ENCODE measurements at regions not wholly inside any gene's neighbourhood (a gene's known extent, or its start where the extent isn't known, plus 50 kb on each side); places are given as distances from the start of the nearest gene placed in this dataset.

DNA sequence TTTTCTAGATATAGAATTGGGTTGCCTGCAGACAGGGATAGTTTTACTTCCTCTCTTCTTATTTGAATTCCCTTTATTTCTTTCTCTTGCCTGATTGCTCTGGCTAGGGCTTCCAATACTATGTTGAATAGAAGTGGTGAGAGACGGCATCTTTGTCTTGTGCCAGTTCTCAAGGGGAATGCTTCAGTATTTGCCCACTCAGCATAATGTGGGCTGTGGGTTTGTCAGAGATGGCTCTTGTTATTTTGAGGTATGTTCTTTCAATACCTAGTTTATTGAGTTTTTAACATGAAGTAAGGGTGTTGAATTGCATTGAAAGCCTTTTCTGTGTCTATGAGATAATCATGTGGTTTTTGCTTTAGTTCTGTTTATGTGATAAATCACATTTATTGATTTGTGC lies 273.9 kb upstream of the CHORDC1 start:
- no peaks in the 10 kb centered on the region for H3K4me1 Mint-ChIP-seq
- DNase-seq (ENCODE audit: low spot score) (no peak), ATAC-seq (no peak)
- no peak overlapping the region for H3K4me3 Mint-ChIP-seq
- TF ChIP-seq, protein P1, sequence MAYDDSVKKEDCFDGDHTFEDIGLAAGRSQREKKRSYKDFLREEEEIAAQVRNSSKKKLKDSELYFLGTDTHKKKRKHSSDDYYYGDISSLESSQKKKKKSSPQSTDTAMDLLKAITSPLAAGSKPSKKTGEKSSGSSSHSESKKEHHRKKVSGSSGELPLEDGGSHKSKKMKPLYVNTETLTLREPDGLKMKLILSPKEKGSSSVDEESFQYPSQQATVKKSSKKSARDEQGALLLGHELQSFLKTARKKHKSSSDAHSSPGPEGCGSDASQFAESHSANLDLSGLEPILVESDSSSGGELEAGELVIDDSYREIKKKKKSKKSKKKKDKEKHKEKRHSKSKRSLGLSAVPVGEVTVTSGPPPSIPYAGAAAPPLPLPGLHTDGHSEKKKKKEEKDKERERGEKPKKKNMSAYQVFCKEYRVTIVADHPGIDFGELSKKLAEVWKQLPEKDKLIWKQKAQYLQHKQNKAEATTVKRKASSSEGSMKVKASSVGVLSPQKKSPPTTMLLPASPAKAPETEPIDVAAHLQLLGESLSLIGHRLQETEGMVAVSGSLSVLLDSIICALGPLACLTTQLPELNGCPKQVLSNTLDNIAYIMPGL (CRISPR knock-in tag; IDR thresholded peaks at IDR 0.05), result no peak
- TF ChIP-seq, protein P2, sequence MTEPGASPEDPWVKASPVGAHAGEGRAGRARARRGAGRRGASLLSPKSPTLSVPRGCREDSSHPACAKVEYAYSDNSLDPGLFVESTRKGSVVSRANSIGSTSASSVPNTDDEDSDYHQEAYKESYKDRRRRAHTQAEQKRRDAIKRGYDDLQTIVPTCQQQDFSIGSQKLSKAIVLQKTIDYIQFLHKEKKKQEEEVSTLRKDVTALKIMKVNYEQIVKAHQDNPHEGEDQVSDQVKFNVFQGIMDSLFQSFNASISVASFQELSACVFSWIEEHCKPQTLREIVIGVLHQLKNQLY (CRISPR knock-in tag; IDR thresholded peaks at IDR 0.05), result no peak
- TF ChIP-seq MXD4 (CRISPR knock-in tag; IDR thresholded peaks at IDR 0.05; ENCODE audit: borderline replicate concordance) (no peak), GTF2I (CRISPR knock-in tag; conservative IDR thresholded peaks at IDR 0.05) (no peak), ZNF121 (CRISPR knock-in tag; IDR thresholded peaks at IDR 0.05) (no peak), ATF1 (CRISPR knock-in tag; IDR thresholded peaks at IDR 0.05) (no peak)
- TF ChIP-seq, protein P3, sequence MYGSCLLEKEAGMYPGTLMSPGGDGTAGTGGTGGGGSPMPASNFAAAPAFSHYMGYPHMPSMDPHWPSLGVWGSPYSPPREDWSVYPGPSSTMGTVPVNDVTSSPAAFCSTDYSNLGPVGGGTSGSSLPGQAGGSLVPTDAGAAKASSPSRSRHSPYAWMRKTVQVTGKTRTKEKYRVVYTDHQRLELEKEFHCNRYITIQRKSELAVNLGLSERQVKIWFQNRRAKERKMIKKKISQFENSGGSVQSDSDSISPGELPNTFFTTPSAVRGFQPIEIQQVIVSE (CRISPR knock-in tag; IDR thresholded peaks at IDR 0.05; ENCODE audit: borderline replicate concordance), result no peak
- H3K36me3 Mint-ChIP-seq, result peaks cover 10% of the 10 kb centered on the region
- no peaks in the 10 kb centered on the region for H3K27me3 Mint-ChIP-seq (ENCODE audit: low read depth)
- H3K27ac Mint-ChIP-seq, result no peak overlapping the region
- ChIA-PET POLR2A (interaction anchor here (0.8 kb wide), 1 partner anchor 93 kb away, joined by 10 read pairs; no protein-coding TSS in a partner anchor), CTCF (no interaction called here)
- peaks cover 37% of the 10 kb centered on the region for H3K9me3 Mint-ChIP-seq

- TF ChIP-seq ATF1 (CRISPR knock-in tag; IDR thresholded peaks at IDR 0.05), result no peak
- no peak for TF ChIP-seq ZNF532 (CRISPR knock-in tag; IDR thresholded peaks at IDR 0.05; ENCODE audit: borderline replicate concordance)
- TF ChIP-seq TEAD4 (CRISPR knock-in tag; IDR thresholded peaks at IDR 0.05), result no peak
- no peak for TF ChIP-seq TP53 (CRISPR knock-in tag; IDR thresholded peaks at IDR 0.05)
- TF ChIP-seq SMAD4 (CRISPR knock-in tag; IDR thresholded peaks at IDR 0.05), result no peak
- no peak for TF ChIP-seq GABPB1 (CRISPR knock-in tag; IDR thresholded peaks at IDR 0.05)
- TF ChIP-seq RELA (CRISPR knock-in tag; IDR thresholded peaks at IDR 0.05; ENCODE audit: borderline replicate concordance), result no peak
- TF ChIP-seq NFYB (CRISPR knock-in tag; conservative IDR thresholded peaks at IDR 0.05; ENCODE audit: low read depth), result no peak
- TF ChIP-seq, protein P4, sequence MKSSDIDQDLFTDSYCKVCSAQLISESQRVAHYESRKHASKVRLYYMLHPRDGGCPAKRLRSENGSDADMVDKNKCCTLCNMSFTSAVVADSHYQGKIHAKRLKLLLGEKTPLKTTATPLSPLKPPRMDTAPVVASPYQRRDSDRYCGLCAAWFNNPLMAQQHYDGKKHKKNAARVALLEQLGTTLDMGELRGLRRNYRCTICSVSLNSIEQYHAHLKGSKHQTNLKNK (CRISPR knock-in tag; IDR thresholded peaks at IDR 0.05), result no peak
- no peak for TF ChIP-seq ZNF671 (CRISPR knock-in tag; IDR thresholded peaks at IDR 0.05)
- TF ChIP-seq ZSCAN18 (CRISPR knock-in tag; IDR thresholded peaks at IDR 0.05), result no peak
- TF ChIP-seq E2F4 (CRISPR knock-in tag; IDR thresholded peaks at IDR 0.05; ENCODE audit: borderline replicate concordance, low read depth), result no peak
- no peak for TF ChIP-seq ZNF263 (CRISPR knock-in tag; IDR thresholded peaks at IDR 0.05; ENCODE audit: low read depth)
- peaks cover 38% of the 10 kb centered on the region for H3K9me3 Mint-ChIP-seq
- H3K4me3 Mint-ChIP-seq, result no peak overlapping the region
- DNase-seq (ENCODE audit: low spot score) (no peak), ATAC-seq (peak; percentile 44; the same call in 1 of the 2 replicates)
- H3K4me1 Mint-ChIP-seq, result peaks cover 6% of the 10 kb centered on the region; the same call in 1 of the 2 replicates
- CTCF ChIA-PET, result interaction anchor here (0.6 kb wide), 1 partner anchor 418 kb away, joined by 3 read pairs; no protein-coding TSS in a partner anchor
- POLR2A ChIA-PET, result interaction anchor here (0.6 kb wide), 1 partner anchor 960 kb away, joined by 6 read pairs; no protein-coding TSS in a partner anchor
- H3K27me3 Mint-ChIP-seq (ENCODE audit: low read depth), result no peaks in the 10 kb centered on the region
- H3K36me3 Mint-ChIP-seq, result peaks cover 10% of the 10 kb centered on the region
- no peak overlapping the region for H3K27ac Mint-ChIP-seq
These were observed 270.5 kb upstream of the CHORDC1 start for GRCh38 chr11:90493379-90493778.
